HG02970 (cell line): ENCODE measurements at regions not wholly inside any gene's neighbourhood (a gene's known extent, or its start where the extent isn't known, plus 50 kb on each side); places are given as distances from the start of the nearest gene placed in this dataset.

Source experiments
- ATAC-seq: cut with Tn5 transposase; IDR thresholded peaks from one replicate; pipeline ENCODE4 v1.9.1; 2021; ENCODE audit warnings: mild to moderate bottlenecking, moderate library complexity, moderate number of reproducible peaks; ENCODE audit not compliant: unreplicated experiment, low FRiP score

DNA sequence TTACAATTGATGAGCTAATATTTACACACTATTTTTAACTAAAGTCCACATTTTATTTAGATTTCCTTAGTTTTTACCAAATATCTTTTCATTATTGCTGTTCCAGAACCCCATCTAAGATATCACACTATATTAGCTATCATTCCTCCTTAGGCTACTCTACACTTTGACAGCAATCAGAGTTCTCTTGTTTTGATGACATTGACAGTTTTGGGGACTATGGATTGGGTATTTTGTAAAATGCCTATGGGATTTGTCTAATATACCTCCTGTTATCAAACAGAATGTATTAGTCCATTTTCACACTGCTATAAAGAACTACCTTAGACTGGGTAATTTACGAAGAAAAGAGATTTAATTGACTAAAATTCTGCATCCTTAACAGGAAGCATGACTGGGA lies 489.1 kb downstream of the FOXG1 start:
- no peak for ATAC-seq

DNA sequence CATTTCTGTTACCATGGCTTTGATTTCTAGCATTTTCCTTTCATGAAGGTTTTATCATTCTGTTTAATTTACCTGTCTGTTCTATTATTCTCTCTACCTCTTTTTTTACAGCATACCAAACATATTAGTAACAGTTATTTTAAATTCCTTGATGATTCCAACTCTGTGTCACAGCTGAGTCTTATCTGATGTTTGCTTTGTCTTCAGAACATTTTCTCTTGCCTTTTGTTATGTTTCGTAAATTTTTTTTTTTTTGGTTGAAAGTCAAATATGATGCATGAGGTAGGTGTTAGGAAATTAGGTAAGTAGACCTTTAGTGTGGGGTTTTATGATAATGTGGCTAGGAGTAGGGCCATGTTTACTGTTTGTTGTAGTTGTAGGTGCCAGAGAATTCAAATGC lies 496.4 kb downstream of the FOXG1 start:
- ATAC-seq = no peak

DNA sequence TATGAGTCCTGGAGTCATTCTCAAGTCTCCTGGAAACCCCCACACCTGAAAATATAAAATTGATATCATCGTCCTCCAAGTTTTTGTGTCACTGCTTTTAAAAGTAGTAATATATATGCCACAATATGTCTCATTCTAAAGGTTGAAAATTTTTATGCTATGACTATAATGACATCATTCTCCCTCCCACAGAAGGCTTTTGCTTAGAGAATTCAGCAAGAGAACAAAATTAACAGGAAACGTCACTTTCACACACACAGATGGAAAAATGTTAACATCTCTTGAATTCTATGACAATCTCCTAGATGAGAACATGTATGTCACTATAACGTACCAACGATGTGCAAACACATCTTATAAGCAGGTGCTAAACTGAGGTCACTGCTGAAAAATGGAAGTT lies 498.3 kb downstream of the FOXG1 start:
- ATAC-seq = no peak

DNA sequence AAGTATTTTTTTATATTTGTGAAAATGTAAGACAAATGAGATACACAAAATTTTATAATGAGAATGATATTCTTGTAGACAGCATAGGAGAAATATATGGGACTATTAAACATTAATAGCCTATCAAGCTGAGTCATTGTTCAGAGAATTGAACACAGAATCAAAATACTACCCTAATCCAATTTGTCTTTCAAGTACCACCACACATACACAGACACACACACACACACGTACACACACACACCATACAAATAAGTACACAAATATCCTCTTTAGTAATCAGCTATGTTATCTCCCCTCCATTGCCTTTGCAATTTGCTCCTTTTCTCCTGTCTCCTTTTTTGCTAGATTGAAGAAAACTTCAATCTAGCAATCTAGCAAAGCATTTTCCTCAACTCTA lies 499.3 kb downstream of the FOXG1 start:
- no peak for ATAC-seq

DNA sequence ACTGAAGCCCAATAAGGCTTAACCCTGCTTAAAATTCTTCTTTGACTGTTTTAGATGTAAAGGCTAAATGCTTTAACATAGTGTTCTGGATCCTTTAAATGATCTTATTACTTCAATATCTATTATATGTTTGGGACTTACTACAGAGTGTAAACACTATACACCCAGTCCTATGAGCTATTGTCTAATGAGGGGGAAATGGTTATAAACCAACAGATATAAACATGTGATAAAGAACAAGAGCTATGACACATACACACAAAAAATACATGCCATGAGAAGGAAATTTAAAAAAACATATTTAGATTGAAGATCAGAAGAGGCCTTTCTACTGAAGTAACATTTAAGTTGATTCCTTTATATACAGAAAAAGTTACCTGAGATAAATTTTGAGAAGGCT lies 505.1 kb downstream of the FOXG1 start:
- ATAC-seq = no peak

DNA sequence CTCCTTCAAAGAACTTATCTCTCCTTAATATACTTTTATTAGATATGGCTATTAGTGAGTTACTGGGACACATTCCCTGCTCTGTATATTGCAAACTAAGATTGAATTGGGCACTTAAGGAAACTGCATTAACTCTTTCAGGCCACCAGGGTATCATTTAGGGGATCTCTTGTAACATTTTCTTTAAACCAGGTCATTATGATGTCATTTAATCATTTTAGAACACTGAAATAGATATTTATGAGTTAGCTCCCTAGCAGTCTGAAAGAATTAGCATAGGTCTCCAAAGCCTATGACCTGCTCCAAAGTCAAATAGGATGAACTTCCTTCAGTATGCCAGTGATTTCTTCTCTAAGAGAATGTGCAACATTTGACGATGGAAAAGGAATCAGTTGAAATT lies 506.9 kb downstream of the FOXG1 start:
- ATAC-seq = no peak

DNA sequence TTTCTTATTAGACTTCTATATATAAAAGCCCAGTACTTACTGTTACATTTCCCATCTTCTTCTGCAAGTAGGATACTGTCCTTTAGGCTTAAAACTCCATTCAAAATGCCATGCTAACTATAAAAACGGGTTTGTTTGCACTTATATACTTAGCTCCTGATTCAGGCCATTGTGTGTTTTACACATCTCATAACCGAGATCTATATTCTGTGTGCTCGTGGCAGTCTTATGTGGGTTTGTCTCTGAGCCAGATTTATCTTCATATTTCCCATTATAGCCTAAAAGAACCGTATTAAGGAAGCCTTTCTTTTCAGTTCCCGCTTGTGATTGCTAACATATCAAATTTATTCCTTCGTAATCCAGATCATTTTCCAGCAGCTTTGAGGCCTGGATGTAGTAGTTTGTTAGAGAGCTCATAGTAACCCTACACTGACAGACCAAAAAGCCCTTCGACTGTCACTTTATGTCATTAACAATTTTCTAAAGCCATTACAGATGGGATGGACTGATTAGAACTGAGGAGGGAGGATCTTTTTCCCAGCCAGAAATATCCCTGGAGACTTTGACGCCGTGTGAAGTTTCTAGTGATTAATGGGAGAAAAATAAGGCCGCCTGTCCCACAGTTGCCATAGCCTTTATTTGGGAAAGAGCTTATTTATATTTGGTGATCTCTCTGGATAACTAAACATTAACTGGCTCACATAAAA lies 508.5 kb downstream of the FOXG1 start:
- ATAC-seq = no peak

DNA sequence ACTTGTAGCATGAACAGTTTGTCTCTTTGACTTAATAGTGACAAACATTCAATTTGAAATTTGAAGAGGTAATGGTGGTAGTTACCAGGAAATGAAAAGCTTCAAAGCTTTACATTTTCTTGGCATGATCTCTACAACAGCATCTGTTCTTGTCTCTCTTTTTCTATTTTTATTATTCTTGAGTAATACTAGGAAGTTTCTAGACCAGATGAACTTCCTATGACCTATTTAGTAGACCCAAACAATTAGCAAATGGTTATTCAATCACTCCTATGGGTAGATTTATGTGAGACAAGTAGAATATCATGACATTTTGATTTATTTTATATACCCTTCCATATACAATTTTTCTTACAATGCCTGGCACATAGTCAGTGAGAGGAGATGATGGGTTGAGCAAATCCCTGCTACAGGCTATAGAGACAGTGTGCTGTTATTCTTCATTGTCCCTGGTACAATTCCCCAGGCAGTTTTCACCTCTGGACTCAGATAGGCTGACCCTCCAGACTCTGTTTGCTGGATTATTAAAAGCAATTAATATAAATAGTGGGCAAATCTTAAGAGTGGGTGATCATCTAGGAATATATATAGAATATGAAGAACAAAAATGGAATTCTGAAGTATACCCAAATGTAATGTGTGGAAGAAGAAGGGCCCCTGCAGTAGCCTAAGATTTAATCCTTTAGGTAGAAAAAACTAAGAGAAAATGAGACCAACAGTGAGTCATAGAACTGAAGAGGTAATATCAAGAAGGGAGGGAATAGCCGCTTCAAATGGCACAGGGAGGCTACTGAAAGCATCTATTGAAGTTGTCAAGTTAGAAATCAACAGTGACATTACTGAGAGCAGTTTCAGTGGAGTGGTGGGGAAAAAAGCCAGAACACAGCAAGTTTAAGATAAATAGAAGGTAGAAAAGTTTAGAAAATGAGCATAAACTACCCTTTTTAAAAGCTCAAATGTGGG lies 512.0 kb downstream of the FOXG1 start:
- ATAC-seq = no peak

DNA sequence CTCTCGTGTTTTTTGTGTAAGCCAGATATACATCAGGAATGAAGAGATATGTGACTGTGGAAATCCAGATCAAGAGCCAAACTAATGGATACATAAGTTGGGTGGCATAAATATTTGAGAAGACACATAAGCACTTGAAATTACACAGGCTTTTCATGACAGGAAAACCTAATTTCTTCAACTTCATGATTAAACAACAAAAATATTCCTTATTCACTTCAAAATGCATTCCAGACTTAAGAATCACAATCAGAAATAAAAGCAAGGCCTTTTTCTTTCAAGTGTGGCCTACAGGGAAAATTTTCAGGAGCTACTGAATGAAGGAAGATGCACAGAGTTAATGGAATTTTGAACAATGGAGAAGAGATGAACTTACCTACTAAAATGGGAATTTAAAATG lies 515.6 kb downstream of the FOXG1 start:
- no peak for ATAC-seq

DNA sequence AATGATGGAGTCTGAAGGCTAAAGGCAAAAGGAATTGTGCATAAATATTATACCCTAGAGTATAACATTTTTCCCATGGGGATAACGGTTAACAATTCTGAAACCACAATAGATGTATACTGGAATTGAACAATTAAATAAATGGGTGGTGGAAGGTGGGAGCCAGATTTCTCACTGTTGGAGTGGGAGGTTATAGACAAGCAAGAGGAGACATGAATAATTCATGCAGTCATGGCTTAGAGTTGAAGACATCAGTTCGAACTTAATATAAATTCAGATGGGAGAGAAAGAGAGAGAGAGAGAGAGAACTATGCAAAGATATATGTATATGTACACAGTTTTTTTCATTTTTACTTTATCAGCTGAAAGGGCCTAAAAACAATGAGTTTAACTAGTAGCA lies 523.9 kb downstream of the FOXG1 start:
- no peak for ATAC-seq

DNA sequence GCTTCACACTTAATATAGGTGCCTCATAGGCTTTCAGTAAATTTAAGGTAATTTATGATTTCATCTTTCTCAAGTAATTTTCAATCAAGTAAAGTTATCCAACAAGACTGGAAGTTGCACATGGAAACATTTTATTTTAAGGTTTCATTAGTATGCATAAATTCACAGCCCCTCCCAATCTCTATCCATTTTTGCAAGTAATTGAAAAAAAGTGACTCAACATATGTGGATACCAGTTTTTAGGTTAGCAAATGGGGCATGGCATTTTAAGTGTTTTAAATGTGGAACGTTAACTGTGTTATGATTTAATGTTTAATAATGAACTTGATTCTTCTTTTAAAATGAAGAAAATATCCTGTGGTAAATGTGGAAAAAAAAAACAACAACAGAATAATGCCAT lies 532.8 kb downstream of the FOXG1 start:
- no peak for ATAC-seq

DNA sequence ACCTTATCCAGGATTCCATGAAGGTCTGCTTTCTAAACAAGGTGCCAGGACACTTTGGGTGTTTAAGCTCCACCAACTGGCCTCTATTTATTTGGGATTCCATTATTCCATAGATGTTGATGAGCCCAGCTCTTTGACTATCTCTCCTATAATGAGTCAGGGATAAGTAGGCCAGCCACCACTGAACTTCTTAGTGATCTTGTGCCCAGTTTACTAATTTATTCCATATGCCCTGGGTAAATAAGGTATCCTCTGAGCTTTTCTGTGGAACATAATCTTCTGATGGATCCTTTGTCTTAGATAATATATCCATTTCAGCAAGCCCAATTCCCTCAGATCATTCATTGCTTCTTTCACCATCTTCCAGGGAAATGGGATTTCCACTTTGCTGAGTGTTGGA lies 535.0 kb downstream of the FOXG1 start:
- ATAC-seq = no peak

DNA sequence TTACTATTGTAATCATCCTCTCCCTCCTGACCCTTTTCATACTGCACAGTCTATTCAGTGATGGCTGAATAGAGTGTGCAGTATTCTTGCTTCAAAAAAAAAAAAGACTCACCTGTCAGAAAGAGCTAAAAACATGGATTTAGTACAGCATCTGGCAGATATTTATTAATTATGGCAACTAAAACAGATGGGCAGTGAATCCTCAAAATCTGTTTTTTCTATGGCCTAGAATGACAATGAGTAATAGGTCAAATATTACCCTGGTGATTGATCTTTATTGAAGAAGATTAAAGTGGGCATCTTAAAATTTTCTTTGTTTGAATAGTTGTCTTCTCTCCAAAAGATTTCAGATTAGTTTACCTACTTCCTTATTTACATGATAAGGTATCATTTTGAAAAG lies 543.6 kb downstream of the FOXG1 start:
- ATAC-seq = no peak

DNA sequence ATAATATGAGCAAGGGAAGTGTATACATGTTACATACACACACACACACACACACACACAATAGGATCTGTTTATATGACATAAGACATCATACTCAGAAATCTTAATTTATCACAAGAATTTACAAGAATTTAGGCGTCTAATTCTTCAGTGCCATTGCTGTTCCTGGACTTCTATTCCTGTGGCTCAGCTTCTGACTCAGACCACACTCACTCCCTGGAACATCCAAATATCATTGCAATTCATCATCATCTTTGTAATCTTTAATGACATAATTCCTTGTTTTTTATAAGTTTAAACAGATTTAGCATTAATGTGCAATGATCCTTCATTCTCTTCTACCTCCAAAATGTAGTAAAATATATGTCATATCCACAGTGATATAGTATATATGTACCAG lies 544.2 kb downstream of the FOXG1 start:
- ATAC-seq = no peak

DNA sequence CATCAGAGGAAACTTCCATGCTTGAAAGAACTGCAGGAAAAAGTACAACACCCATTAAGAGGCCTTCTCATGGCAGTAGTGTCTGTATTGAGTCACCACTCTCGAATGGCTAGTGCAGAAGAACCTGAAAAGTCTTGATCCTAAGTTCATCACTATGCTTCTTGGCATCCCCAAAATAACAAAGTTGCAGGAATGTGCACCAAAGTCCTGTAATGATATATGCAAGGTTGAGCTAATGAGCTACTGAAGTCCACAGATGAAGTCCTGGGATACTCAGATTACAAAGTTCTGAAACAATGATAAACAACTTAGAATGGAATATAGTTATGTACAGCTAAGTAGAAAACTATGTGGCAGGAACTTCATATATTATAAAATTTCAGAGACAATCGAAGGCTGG lies 545.4 kb downstream of the FOXG1 start:
- no peak for ATAC-seq

DNA sequence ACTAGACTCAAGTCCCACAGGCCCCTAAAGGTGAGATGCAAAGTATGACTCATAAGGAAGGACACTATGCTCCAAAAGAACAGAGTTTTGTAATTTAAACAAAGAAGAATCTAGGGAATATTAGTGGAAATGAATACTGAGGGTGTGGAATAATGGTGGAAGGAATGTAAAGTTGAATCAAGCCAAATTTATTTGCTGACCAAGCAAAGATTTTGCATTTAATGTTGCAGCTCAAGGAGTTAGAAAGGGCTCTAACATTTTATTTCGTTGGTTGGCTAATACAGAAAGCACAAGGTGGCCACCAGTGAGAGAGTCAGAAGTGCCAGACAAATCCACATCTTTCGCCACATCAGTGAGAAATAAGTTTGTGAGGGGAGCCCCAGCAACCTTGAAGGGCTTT lies 550.3 kb downstream of the FOXG1 start:
- no peak for ATAC-seq

DNA sequence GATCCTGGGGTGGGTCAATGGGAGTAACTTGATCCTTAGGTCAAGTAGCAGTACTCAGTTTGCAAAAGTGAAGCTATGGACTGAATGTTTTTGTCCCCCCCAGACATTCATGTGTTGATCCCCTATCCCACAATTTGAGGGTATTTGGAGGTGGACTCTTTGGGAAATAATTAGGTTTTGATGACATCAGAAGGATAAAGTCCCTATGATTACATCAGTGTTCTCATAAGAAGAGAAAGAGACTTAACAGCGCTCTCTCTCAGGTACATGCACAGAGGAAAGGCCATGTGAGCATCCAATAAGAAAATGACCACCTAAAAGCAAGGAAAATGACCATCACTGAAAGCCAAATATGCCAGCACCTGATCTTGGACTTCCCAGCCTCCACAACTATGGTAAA lies 550.8 kb downstream of the FOXG1 start:
- ATAC-seq = no peak

DNA sequence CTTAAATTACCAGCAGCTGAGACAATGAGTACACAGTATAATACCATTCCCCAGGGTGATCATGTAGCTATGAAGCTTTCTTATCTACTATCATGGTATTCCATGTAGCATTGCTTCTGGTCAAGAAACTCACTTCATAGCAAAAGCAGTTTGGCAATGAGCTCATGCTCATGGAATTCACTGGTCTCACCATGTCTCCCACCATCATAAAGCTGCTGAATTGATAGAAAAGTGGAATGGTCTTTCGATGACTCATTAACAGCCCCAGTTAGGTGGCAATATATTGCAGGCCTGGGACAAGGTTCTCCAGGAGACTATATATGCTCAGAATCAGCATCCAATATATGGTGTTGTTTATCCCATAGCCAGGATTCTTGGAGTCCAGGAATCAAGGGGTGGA lies 553.7 kb downstream of the FOXG1 start:
- ATAC-seq = no peak

DNA sequence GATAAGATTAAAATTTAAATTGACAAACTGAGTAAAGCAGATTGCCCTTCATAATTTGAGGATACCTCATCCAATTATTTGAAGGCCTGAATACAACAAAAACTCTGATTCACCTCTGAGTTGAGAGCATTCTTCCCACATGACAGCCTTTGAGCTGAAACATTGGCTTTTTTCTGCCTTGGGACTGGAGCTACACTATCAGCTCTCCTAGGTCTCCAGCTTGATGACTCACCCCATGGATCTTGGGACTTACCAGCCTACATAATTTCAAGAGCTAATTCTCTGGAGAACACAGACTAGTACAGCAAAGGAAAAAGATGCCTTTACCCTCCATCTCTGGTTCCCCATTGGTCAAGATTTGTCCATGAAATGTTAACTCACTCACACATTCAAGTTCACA lies 555.1 kb downstream of the FOXG1 start:
- ATAC-seq = no peak

DNA sequence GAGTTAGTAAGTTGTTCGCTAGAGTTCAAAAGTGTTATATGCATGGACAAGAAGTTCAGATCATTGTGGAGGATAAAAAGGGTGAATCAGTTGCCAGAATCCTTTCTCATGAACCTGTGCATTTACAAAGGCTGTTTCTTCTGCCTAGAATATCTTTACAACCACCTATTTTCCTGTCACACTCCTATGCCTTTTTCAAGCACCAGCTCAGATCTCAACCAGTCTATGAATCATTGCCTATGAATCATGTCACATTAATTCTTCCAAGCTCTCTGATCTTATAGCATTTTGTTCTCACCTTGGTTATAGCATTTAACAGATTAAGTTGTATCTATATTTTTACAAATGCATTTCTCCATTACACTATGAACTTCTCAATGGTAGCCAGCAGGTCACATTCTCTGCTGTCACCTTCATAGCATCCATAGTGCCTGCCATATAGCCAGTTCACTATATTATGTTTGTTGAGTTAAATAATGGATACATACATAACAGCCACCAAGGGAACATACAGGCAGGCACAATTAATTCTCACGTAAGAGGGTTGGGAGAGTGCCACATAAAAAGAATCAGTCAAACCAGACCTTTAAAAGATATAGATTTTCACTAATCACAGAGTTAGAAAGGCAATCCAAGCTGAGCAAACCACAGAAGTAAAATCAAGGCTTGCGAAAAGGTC lies 573.0 kb downstream of the FOXG1 start:
- no peak for ATAC-seq

DNA sequence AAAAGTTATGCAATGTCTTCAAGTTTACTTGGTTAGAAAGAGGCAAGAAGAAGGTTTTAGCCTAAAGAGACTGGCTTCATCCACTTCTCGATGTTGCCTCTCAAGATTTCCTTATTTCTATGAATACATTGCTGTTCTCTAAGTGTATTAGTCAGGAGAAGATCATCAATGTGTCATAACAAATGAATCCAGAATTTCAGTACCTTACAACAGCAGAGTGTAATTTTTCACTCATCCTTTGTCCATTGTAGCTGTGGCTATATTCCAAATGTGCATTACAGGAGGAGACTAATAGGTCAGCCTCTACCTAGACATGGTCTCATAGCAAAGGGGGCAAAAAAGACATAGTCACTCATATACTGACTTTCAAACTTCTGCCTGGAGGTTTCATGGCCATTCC lies 579.1 kb downstream of the PRKD1 start:
- ATAC-seq = no peak
